HG03457 (cell line): ENCODE measurements at regions not wholly inside any gene's neighbourhood (a gene's known extent, or its start where the extent isn't known, plus 50 kb on each side); places are given as distances from the start of the nearest gene placed in this dataset.

Experiments
- ATAC-seq: cut with Tn5 transposase; IDR thresholded peaks from one replicate; pipeline ENCODE4 v1.9.1; 2021; ENCODE audit warnings: moderate number of reproducible peaks; ENCODE audit not compliant: unreplicated experiment

- no peak for ATAC-seq
Measured at GRCh38 chr3:168534761-168535160, 439.0 kb upstream of the GOLIM4 start.

- ATAC-seq = no peak
Measured at GRCh38 chr3:168533600-168533999, 437.9 kb upstream of the GOLIM4 start.

GRCh38 chr3:168532135-168532534, 436.4 kb upstream of the GOLIM4 start:
- no peak for ATAC-seq

- no peak for ATAC-seq
Measured at GRCh38 chr3:168531116-168531515, 435.4 kb upstream of the GOLIM4 start.

GRCh38 chr3:168524129-168524528, 428.4 kb upstream of the GOLIM4 start:
- ATAC-seq = no peak

GRCh38 chr3:168517249-168518071, 421.7 kb upstream of the GOLIM4 start:
- ATAC-seq = no peak

- ATAC-seq = no peak
Measured at GRCh38 chr3:168514252-168514651, 418.5 kb upstream of the GOLIM4 start.

- ATAC-seq = no peak
Measured at GRCh38 chr3:168512802-168513201, 417.1 kb upstream of the GOLIM4 start.

GRCh38 chr3:168511428-168512014, 415.8 kb upstream of the GOLIM4 start:
- no peak for ATAC-seq

GRCh38 chr3:168506589-168506988, 410.9 kb upstream of the GOLIM4 start:
- no peak for ATAC-seq

GRCh38 chr3:168501570-168501969, 405.8 kb upstream of the GOLIM4 start:
- ATAC-seq = no peak

GRCh38 chr3:168498194-168498593, 402.5 kb upstream of the GOLIM4 start:
- no peak for ATAC-seq

GRCh38 chr3:168497741-168498140, 402.0 kb upstream of the GOLIM4 start:
- ATAC-seq = no peak

- no peak for ATAC-seq
Measured at GRCh38 chr3:168497183-168497582, 401.5 kb upstream of the GOLIM4 start.

- no peak for ATAC-seq
Measured at GRCh38 chr3:168495932-168496331, 400.2 kb upstream of the GOLIM4 start.

GRCh38 chr3:168495270-168495669, 399.5 kb upstream of the GOLIM4 start:
- ATAC-seq = no peak

GRCh38 chr3:168493412-168494205, 397.9 kb upstream of the GOLIM4 start:
- ATAC-seq = no peak

GRCh38 chr3:168490981-168491380, 395.3 kb upstream of the GOLIM4 start:
- ATAC-seq = no peak

- ATAC-seq = no peak
Measured at GRCh38 chr3:168489301-168489700, 393.6 kb upstream of the GOLIM4 start.

GRCh38 chr3:168485936-168486335, 390.2 kb upstream of the GOLIM4 start:
- ATAC-seq = no peak

- no peak for ATAC-seq
Measured at GRCh38 chr3:168476360-168476980, 380.7 kb upstream of the GOLIM4 start.
